ENCODE measurements at regions not wholly inside any gene's neighbourhood (a gene's known extent, or its start where the extent isn't known, plus 50 kb on each side); places are given as distances from the start of the nearest gene placed in this dataset.
"Not testable (repeated sequence)": the region's sequence is repeated elsewhere in the genome, so short reads cannot be mapped to it uniquely, and the experiment has no call there.

- no peak for DNase-seq (ENCODE audit: low read depth, low spot score)
Observed at GRCh38 chr15:38809621-38810020, 245.0 kb upstream of the RASGRP1 start.

GRCh38 chr15:38810686-38811085 lies 246.1 kb upstream of the RASGRP1 start:
- no peak for DNase-seq (ENCODE audit: low read depth, low spot score)

DNA sequence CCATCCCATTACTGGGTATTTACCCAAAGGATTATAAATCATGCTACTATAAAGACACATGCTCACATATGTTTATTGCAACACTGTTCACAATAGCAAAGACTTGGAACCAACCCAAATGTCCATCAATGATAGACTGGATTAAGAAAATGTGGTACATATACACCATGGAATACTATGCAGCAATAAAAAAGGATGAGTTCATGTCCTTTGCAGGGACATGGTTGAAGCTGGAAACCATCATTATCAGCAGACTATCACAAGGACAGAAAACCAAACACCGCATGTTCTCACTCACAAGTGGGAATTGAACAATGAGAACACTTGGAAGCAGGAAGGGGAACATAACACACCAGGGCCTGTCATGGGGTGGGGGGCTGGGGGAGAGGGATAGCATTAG lies 249.6 kb upstream of the RASGRP1 start:
- not testable (repeated sequence) for DNase-seq (ENCODE audit: low read depth, low spot score)

GRCh38 chr15:38814891-38815290 lies 250.3 kb upstream of the RASGRP1 start:
- no peak for DNase-seq (ENCODE audit: low read depth, low spot score)

DNA sequence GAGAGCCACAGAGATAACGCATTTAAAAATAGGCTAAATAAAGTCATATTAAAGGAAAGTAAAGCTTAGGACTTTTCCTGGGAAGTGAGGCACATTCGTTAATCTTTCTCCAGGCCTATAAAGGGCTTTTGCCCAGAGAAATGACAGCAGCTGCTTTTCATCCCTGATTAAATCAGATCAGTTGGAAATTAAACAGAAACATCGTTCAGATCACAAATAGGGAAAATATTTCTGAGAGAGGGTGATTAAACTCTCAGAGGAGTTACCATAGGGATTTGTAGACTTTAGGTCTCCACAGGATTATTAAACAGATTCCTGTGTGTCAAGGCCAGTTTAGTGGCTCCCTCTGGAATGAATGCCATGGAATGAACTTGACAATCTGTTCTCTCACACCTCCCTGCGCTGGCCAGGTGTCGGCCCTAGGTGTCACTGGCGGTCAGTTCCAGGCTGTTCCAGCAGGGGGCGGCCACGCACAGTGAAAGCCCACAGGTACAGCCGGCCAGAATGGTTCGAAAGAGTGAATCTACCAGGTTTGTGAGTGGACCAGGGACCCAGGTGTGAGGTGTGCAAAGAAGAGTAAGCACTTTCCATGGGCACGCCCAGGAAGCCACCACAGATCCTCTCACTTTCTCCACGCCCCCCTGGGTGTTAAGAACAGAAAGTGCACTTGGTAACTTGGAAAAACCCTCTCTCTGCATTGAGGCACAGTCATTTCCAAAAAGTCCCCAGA lies 253.0 kb upstream of the RASGRP1 start:
- peak; percentile 41 for DNase-seq (ENCODE audit: low read depth, low spot score)

GRCh38 chr15:38818157-38818790 lies 253.7 kb upstream of the RASGRP1 start:
- DNase-seq (ENCODE audit: low read depth, low spot score) = no peak

GRCh38 chr15:38819387-38819950 lies 254.9 kb upstream of the RASGRP1 start:
- DNase-seq (ENCODE audit: low read depth, low spot score) = no peak

- peak; percentile 94 for DNase-seq (ENCODE audit: low read depth, low spot score)
Observed at GRCh38 chr15:38823263-38823662, 258.6 kb upstream of the RASGRP1 start.

- no peak for DNase-seq (ENCODE audit: low read depth, low spot score)
Observed at GRCh38 chr15:38824719-38825118, 260.1 kb upstream of the RASGRP1 start.

GRCh38 chr15:38826880-38827279 lies 262.3 kb upstream of the RASGRP1 start:
- DNase-seq (ENCODE audit: low read depth, low spot score) = no peak

DNA sequence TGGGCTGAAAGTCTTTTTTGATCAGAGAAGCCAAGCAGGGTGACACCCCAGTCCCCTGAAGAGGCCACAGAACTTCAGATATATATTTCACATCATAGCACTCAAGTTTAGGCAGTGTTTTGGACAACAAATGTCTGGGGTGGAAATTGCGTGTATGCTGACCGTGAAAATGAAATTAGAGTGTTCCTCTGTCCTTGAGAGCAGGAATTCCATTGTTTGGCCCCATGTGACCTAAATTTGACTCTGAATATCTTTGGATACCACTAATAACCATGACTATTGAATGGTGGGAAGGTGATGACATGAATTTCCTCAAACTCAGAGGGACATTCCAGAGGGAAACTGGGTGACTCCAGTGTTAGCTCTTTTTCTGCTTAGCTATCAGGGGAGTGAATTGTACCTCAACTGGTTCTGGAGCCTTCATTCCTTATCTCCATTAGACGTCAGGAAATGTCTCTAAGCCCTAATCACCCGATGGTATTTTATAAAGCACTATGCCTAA lies 263.5 kb upstream of the RASGRP1 start:
- peak; percentile 99 for DNase-seq (ENCODE audit: low read depth, low spot score)

GRCh38 chr15:38829086-38829485 lies 264.5 kb upstream of the RASGRP1 start:
- peak; percentile 72 for DNase-seq (ENCODE audit: low read depth, low spot score)

- DNase-seq (ENCODE audit: low read depth, low spot score) = no peak
Observed at GRCh38 chr15:38842226-38842625, 277.6 kb upstream of the RASGRP1 start.

DNA sequence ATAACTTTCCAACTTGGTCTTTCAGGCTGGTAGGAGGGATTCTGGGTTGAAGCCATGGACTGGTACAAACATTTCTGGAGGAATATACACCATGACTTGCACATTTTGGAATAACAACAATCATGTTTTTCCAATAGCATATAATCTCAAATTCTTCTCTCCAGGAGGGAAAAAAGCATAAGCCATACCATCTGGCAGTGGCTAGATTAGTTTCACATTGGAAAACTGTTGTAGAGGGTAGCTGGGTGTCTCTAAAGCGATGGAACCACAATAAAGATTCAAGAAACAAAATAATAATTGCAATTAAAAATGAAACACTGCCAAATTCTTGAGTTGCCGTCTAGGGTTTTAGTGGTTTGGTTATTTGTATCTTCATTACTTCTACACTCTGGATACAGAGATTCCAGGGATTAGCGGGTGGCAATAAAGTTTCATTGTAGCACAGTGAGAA lies 278.5 kb upstream of the RASGRP1 start:
- no peak for DNase-seq (ENCODE audit: low read depth, low spot score)

DNA sequence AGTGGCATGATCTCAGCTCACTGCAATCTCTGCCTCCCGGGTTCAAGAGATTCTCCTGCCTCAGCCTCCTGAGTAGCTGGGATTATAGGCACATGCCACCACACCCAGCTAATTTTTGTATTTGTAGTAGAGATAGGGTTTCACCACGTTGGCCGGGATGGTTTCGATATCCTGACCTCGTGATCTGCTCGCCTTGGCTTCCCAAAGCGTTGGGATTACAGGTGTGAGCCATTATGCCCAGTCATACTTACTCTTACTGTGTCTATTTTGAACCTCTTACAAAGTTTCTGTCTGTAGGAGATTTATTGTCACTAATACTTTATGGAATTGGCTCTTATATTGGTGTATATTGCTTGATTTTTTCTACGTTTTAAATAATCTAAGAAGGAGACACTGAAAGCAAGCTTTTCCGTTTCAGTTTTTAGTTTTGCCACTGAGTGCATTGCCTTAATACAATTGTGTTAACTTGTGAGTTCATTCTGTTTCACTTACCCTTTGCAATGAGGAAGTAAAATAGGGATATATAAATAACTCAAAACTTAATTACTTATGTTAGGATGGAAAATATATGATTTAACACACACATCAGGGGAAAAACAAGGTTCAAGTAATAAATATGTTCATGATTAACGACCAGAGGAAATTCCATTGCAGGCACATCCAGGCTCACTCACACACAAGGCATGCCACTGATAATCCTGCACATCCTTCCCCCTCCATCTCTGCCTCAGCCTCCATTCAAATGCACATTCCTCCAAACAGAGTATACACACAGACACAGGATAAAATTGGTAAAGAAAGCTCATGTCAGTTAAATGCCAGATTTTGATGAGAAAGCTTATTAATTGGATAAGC lies 279.3 kb upstream of the RASGRP1 start:
- peak; percentile 80 for DNase-seq (ENCODE audit: low read depth, low spot score)

- no peak for DNase-seq (ENCODE audit: low read depth, low spot score)
Observed at GRCh38 chr15:38844736-38845135, 280.1 kb upstream of the RASGRP1 start.

GRCh38 chr15:38846346-38846745 lies 281.7 kb upstream of the RASGRP1 start:
- no peak for DNase-seq (ENCODE audit: low read depth, low spot score)

GRCh38 chr15:38847666-38848065 lies 283.1 kb upstream of the RASGRP1 start:
- no peak for DNase-seq (ENCODE audit: low read depth, low spot score)

GRCh38 chr15:38849046-38849445 lies 284.4 kb upstream of the RASGRP1 start:
- no peak for DNase-seq (ENCODE audit: low read depth, low spot score)

DNA sequence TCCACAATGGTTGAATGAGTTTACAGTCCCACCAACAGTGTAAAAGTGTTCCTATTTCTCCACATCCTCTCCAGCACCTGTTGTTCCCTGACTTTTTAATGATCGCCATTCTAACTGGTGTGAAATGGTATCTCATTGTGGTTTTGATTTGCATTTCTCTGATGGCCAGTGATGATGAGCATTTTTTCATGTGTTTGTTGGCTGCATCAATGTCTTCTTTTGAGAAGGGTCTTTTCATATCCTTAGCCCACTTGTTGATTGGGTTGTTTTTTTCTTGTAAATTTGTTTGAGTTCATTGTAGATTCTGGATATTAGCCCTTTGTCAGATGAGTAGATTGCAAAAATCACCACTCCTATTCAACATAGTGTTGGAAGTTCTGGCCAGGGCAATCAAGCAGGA lies 287.6 kb upstream of the RASGRP1 start:
- DNase-seq (ENCODE audit: low read depth, low spot score) = not testable (repeated sequence)

GRCh38 chr15:38853608-38854007 lies 289.0 kb upstream of the RASGRP1 start:
- DNase-seq (ENCODE audit: low read depth, low spot score) = no peak

DNA sequence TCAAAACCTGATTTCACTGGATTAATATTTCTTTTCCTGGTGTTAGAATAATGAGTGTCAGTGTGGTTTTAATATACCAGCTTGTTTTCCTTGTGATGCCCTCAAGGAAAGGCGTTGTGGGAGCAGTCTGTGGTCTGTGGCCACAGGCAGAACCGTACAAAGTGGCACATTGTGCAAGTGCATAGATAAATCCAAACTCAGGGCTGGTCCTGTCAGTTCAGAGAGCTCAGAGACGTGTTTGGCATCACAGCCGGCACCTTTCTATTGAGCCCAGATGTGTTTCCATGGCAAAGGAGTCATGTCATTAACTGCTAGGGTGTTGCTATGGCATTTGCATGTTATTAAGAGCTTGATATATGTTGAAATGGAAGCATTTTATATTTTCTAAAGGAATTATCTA lies 289.9 kb upstream of the RASGRP1 start:
- DNase-seq (ENCODE audit: low read depth, low spot score) = no peak
